Testis (tissue), 2 donors: ENCODE measurements at regions not wholly inside any gene's neighbourhood (a gene's known extent, or its start where the extent isn't known, plus 50 kb on each side); places are given as distances from the start of the nearest gene placed in this dataset.

Experiments
- POLR2A ChIP-seq: fragments of 450-650 bp; IDR thresholded peaks from one replicate; pipeline ENCODE4 v1.6.1; 2017; ENCODE audit warnings: antibody characterized with exemption, mild to moderate bottlenecking, moderate library complexity
- TF ChIP-seq, protein P1 (sequence below), 3 experiments: fragments of 450-650 bp in 2 of 3; fragments of 200-600 bp in 1 of 3; sonication (generic) in 1 of 3; IDR thresholded peaks; one replicate each; pipeline ENCODE4 v1.5.1; 2016 to 2019; ENCODE audit warnings: antibody characterized with exemption in 3 of 3, mild to moderate bottlenecking in 2 of 3, moderate library complexity in 1 of 3

DNA sequence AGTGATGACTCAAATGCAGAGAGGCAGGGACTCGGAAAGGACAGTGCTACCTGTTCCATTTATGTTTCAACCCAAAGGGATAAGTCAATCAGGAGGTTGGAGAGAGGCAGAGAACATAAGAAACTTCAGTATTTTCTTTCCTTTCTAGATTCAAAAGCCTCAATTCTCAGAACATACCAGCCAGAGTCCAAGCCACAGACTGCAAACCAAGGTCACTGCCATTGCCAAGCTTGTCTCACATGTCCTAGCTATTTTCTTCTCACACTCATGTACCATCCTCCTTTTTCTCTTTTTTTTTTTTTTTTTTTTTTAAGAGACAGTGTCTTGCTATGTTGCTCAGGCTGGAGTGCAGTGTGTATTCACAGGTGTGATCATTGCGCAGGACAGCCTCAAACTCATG lies 111.7 kb upstream of the AKIP1 start:
- TF ChIP-seq, protein P1, sequence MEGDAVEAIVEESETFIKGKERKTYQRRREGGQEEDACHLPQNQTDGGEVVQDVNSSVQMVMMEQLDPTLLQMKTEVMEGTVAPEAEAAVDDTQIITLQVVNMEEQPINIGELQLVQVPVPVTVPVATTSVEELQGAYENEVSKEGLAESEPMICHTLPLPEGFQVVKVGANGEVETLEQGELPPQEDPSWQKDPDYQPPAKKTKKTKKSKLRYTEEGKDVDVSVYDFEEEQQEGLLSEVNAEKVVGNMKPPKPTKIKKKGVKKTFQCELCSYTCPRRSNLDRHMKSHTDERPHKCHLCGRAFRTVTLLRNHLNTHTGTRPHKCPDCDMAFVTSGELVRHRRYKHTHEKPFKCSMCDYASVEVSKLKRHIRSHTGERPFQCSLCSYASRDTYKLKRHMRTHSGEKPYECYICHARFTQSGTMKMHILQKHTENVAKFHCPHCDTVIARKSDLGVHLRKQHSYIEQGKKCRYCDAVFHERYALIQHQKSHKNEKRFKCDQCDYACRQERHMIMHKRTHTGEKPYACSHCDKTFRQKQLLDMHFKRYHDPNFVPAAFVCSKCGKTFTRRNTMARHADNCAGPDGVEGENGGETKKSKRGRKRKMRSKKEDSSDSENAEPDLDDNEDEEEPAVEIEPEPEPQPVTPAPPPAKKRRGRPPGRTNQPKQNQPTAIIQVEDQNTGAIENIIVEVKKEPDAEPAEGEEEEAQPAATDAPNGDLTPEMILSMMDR (IDR thresholded peaks at IDR 0.05), result no peak
- TF ChIP-seq POLR2A, result no peak
